Neural cell (in vitro differentiated cells): ENCODE measurements at regions not wholly inside any gene's neighbourhood (a gene's known extent, or its start where the extent isn't known, plus 50 kb on each side); places are given as distances from the start of the nearest gene placed in this dataset.
A peak's percentile ranks its signal among the peaks of the same experiment; 100 is the strongest.

ENCODE experiments used
- H2AFZ ChIP-seq: fragments of 200-600, 300-800 bp; sonication (generic), shearing (Covaris generic); 2 replicates; pipeline ENCODE4 v1.6.0; 2014; ENCODE audit warnings: low read depth, mild to moderate bottlenecking, antibody characterized with exemption, low read length, moderate library complexity
- H3F3A ChIP-seq: fragments of 200-600 bp; shearing (Covaris generic); 2 replicates; pipeline ENCODE4 v1.6.1; 2016; ENCODE audit warnings: mild to moderate bottlenecking, moderate library complexity, mixed read lengths, antibody characterized with exemption, low read length; ENCODE audit not compliant: insufficient read depth, poor library complexity, severe bottlenecking
- H3K27ac ChIP-seq: fragments of 200-600, 300-800 bp; sonication (generic), shearing (Covaris generic); 2 replicates; pipeline ENCODE4 v1.5.1; 2014; ENCODE audit warnings: mild to moderate bottlenecking, low read length, moderate library complexity
- H3K27me3 ChIP-seq: fragments of 300-800, 200-600 bp; sonication (generic), shearing (Covaris generic); 2 replicates; pipeline ENCODE4 v1.6.0; 2014; ENCODE audit warnings: mild to moderate bottlenecking, low read depth, low read length, moderate library complexity; ENCODE audit not compliant: insufficient read depth
- H3K36me3 ChIP-seq: fragments of 300-800, 200-600 bp; sonication (generic), shearing (Covaris generic); 2 replicates; pipeline ENCODE4 v1.5.1; 2014; ENCODE audit warnings: mild to moderate bottlenecking, antibody characterized with exemption, low read length, moderate library complexity; ENCODE audit not compliant: insufficient read depth
- H3K4me2 ChIP-seq: fragments of 300-800, 200-600 bp; sonication (generic), shearing (Covaris generic); 2 replicates; pipeline ENCODE4 v1.6.0; 2014; ENCODE audit warnings: mild to moderate bottlenecking, low read length
- H3K4me3 ChIP-seq: fragments of 300-800, 200-600 bp; sonication (generic), shearing (Covaris generic); 2 replicates; pipeline ENCODE4 v1.5.1; 2014; ENCODE audit warnings: mild to moderate bottlenecking, low read length, moderate library complexity
- H3K79me2 ChIP-seq: fragments of 200-600 bp; shearing (Covaris generic); replicated peaks from 2 replicates; pipeline ENCODE4 v1.6.0; 2014; ENCODE audit warnings: mild to moderate bottlenecking, low read length, moderate library complexity; ENCODE audit not compliant: insufficient read depth
- H3K9ac ChIP-seq: fragments of 300-800, 200-600 bp; sonication (generic), shearing (Covaris generic); 2 replicates; pipeline ENCODE4 v1.6.1; 2016; ENCODE audit warnings: mild to moderate bottlenecking, low read length, mixed read lengths
- H3K9me2 ChIP-seq: fragments of 200-600 bp; shearing (Covaris generic); 2 replicates; pipeline ENCODE4 v1.6.1; 2016; ENCODE audit warnings: mild to moderate bottlenecking, low read length, mixed read lengths; ENCODE audit not compliant: insufficient read depth
- H3K9me3 ChIP-seq: fragments of 200-600, 300-800 bp; sonication (generic), shearing (Covaris generic); 2 replicates; pipeline ENCODE4 v1.6.1; 2016; ENCODE audit warnings: mild to moderate bottlenecking, mixed run types, low read length, moderate library complexity, mixed read lengths
- H4K20me1 ChIP-seq: fragments of 200-600 bp; shearing (Covaris generic); 2 replicates; pipeline ENCODE4 v1.6.1; 2016; ENCODE audit warnings: mild to moderate bottlenecking, mixed run types; ENCODE audit not compliant: insufficient read depth
- EP300 ChIP-seq: fragments of 450-650 bp; conservative IDR thresholded peaks from 2 replicates; pipeline ENCODE4 v1.6.1; 2014; ENCODE audit warnings: antibody characterized with exemption, mild to moderate bottlenecking, moderate library complexity; ENCODE audit not compliant: poor library complexity, severe bottlenecking
- EZH2 ChIP-seq: fragments of 200-600, 300-800 bp; shearing (Covaris generic), sonication (generic); IDR thresholded peaks from 2 replicates; pipeline ENCODE4 v1.6.1; 2014; ENCODE audit warnings: antibody characterized with exemption, low read length, borderline replicate concordance, mild to moderate bottlenecking; ENCODE audit not compliant: insufficient read depth, poor library complexity, severe bottlenecking
- MXI1 ChIP-seq: fragments of 450-650 bp; conservative IDR thresholded peaks from 2 replicates; pipeline ENCODE4 v1.6.1; 2014; ENCODE audit warnings: antibody characterized with exemption, mild to moderate bottlenecking; ENCODE audit not compliant: poor library complexity, severe bottlenecking
- POLR2AphosphoS5 ChIP-seq: IDR thresholded peaks from 2 replicates; pipeline ENCODE4 v1.6.1; 2012
- RAD21 ChIP-seq: fragments of 450-650 bp; conservative IDR thresholded peaks from 2 replicates; pipeline ENCODE4 v1.6.1; 2014; ENCODE audit warnings: antibody characterized with exemption, mild to moderate bottlenecking, moderate library complexity
- REST ChIP-seq: IDR thresholded peaks from 2 replicates; pipeline ENCODE4 v1.6.1; 2012; ENCODE audit warnings: borderline replicate concordance
- SMC3 ChIP-seq: fragments of 450-650 bp; conservative IDR thresholded peaks from 2 replicates; pipeline ENCODE4 v1.6.1; 2014; ENCODE audit warnings: antibody characterized with exemption, mild to moderate bottlenecking, moderate library complexity; ENCODE audit not compliant: poor library complexity
- TF ChIP-seq, protein P1 (sequence below): fragments of 450-650 bp; IDR thresholded peaks from 2 replicates; pipeline ENCODE4 v1.5.1; 2014; ENCODE audit warnings: antibody characterized with exemption, mild to moderate bottlenecking, moderate library complexity; ENCODE audit not compliant: poor library complexity, severe bottlenecking

- Histone ChIP-seq H4K20me1 (no peaks in the 10 kb centered on the region), H3K79me2 (no peaks in the 10 kb centered on the region), H3K4me2 (no peak overlapping the region), H3K27me3 (no peaks in the 10 kb centered on the region), H3F3A (no peaks in the 10 kb centered on the region), H3K9me3 (no peaks in the 10 kb centered on the region), H2AFZ (no peak overlapping the region), H3K9ac (no peak overlapping the region), H3K36me3 (no peaks in the 10 kb centered on the region), H3K4me3 (no peak overlapping the region), H3K9me2 (no peaks in the 10 kb centered on the region), H3K27ac (no peak overlapping the region)
- TF ChIP-seq SMC3 = no peak
- TF ChIP-seq POLR2AphosphoS5 = no peak
- TF ChIP-seq REST = no peak
- TF ChIP-seq, protein P1, sequence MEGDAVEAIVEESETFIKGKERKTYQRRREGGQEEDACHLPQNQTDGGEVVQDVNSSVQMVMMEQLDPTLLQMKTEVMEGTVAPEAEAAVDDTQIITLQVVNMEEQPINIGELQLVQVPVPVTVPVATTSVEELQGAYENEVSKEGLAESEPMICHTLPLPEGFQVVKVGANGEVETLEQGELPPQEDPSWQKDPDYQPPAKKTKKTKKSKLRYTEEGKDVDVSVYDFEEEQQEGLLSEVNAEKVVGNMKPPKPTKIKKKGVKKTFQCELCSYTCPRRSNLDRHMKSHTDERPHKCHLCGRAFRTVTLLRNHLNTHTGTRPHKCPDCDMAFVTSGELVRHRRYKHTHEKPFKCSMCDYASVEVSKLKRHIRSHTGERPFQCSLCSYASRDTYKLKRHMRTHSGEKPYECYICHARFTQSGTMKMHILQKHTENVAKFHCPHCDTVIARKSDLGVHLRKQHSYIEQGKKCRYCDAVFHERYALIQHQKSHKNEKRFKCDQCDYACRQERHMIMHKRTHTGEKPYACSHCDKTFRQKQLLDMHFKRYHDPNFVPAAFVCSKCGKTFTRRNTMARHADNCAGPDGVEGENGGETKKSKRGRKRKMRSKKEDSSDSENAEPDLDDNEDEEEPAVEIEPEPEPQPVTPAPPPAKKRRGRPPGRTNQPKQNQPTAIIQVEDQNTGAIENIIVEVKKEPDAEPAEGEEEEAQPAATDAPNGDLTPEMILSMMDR = no peak
Measured at GRCh38 chr2:156099382-156099781, 233.1 kb downstream of the NR4A2 start.

DNA sequence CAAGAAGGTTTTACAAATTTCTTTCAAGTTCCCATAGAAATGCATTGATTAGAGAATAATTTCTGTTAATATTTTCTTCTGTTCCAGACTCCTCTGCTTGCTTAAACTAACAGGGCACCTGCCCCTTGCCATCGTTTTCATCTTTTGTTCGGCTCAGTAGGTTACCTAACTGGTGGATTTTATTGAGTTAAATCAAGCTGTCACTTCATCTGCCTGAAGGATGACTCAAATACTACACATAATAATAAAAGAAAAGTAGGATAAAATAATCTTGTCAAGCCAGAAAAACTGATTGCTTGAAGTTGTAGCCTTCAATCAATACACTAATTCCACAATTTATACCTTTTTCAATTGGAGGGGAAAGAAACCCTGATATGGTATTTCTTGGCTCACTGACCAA is 234.0 kb downstream of the NR4A2 start:
- H3K9me3 ChIP-seq = no peaks in the 10 kb centered on the region
- no peaks in the 10 kb centered on the region for H3K36me3 ChIP-seq
- TF ChIP-seq MXI1 (no peak), EZH2 (no peak), EP300 (peak; percentile 79), RAD21 (no peak)
- TF ChIP-seq, protein P1 = no peak
- no peak overlapping the region for H2AFZ ChIP-seq
- no peaks in the 10 kb centered on the region for H3K27me3 ChIP-seq
- H3K4me2 ChIP-seq = no peak overlapping the region
- H3K9me2 ChIP-seq = no peaks in the 10 kb centered on the region
- H3F3A ChIP-seq = no peaks in the 10 kb centered on the region
- no peak overlapping the region for H3K9ac ChIP-seq
- H3K79me2 ChIP-seq = no peaks in the 10 kb centered on the region
- H4K20me1 ChIP-seq = no peaks in the 10 kb centered on the region
- H3K4me3 ChIP-seq = no peak overlapping the region
- H3K27ac ChIP-seq = no peak overlapping the region
